GM12892 (cell line): ENCODE measurements at regions not wholly inside any gene's neighbourhood (a gene's known extent, or its start where the extent isn't known, plus 50 kb on each side); places are given as distances from the start of the nearest gene placed in this dataset.

Experiments used
- POLR2A ChIP-seq: IDR thresholded peaks from 2 replicates; pipeline ENCODE4 v1.6.1; 2011; ENCODE audit warnings: low read depth, low read length, control low read depth
- TAF1 ChIP-seq: IDR thresholded peaks from 2 replicates; pipeline ENCODE4 v1.6.1; 2011; ENCODE audit warnings: low read depth, mild to moderate bottlenecking, control low read depth, low read length, borderline replicate concordance

GRCh38 chr5:166880456-166880855 is 1411.0 kb upstream of the WWC1 start:
- TF ChIP-seq POLR2A (no peak), TAF1 (no peak)
